NCI-H82 (cell line): ENCODE measurements at regions not wholly inside any gene's neighbourhood (a gene's known extent, or its start where the extent isn't known, plus 50 kb on each side); places are given as distances from the start of the nearest gene placed in this dataset.
"Not testable (repeated sequence)": the region's sequence is repeated elsewhere in the genome, so short reads cannot be mapped to it uniquely, and the experiment has no call there.

Experiments
- DNase-seq: peaks from one replicate; lab custom pipeline; 2025; lab: John Stamatoyannopoulos, UW

DNA sequence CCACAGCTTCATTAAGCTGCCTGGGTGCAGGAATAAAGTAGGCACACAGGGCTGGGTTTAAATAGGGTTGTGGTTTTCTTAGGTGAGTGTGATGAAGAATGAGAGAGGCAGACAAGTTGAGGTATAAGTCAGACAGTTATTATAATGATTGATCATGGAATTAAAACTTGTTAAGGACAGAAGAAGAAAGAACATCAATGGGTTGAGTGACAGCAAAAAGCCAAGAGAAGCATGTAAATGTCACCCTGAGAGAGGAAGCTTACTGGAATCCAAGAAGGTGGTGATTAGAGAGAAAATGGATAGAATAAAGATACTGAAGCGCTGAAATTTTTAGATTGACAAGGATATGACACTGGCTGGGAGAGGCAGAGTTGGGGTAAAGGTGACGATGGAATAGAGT, 325.2 kb upstream of the SLITRK1 start:
- DNase-seq: no peak

DNA sequence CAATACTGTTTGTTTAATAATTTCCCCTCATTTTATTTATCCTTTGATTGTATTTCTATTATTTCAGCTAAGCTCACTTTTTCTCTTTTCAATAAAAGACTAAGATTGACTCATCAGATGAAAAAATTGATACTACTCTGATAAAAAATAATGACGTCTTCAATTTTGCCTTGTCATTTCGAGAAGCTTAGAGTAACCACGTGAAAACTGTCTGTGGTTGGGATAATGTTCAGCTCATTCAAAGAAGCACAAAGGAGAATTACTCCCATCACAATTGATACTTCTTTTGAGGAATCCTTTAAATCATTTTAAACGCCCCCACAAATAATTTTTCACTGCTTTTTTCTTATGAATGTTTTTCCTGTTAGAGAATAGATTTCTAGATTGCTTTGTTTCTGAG, 318.7 kb upstream of the SLITRK1 start:
- DNase-seq: no peak

- DNase-seq: no peak
Observed at GRCh38 chr13:84192125-84192524, 309.9 kb upstream of the SLITRK1 start.

GRCh38 chr13:84191139-84191538, 308.9 kb upstream of the SLITRK1 start:
- DNase-seq: no peak

DNA sequence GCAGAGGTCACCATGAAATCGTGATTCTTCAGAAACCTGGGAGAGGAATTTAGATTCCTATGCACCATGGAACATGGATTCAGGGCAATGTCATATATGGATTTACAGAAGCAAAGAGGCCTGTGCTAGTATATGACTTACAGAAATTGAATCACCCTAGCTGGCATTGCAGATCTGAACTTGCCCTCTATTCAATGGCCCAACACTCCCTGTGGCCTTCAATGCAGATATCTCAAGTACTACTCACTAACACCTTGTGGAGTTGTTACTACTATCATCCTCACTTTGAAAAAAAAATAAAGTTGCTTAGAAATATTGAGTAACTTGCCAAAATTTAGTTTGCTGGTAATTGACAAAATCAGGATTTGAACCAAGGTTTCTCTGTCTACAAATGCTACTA, 305.4 kb upstream of the SLITRK1 start:
- no peak for DNase-seq

- DNase-seq: no peak
Observed at GRCh38 chr13:84139561-84140158, 257.4 kb upstream of the SLITRK1 start.

DNA sequence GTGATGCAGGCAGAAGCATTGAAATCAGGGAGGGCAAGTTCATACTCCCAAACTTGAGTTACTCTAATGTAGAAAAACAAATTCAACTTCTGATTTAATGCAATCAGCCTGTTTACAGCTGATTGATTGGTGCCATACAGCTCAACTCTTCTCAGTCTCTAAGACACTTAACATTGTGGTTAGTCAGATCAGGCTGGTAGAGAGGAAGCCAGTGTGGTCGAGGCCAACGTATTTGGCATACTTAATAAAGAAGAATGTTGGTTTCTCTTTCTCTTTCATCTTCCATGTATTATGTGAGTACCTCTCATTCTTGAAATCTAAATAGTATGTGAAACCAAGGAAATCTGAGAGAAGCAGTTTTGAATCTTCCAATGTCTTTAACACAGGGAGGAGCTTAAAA, 255.0 kb upstream of the SLITRK1 start:
- DNase-seq: no peak

- no peak for DNase-seq
Observed at GRCh38 chr13:84136582-84136981, 254.3 kb upstream of the SLITRK1 start.

DNA sequence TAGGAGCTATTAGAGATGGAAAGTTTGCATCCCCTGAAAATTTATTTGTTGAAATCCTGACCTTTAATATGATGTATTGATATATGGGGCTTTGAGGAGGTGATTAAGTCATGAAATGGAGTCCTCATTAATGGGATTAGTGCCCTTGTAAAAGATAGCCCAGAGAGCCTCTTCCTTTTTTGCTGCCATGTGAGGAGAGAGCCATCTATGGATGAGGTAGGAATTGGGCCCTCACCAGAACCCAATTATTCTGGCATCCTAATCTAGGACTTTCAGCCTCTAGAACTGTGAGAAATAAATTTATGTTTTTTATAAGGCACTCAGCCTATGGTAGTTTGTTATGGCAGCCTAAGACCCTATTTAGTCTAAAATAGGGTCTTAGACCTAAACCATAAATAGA, 250.2 kb upstream of the SLITRK1 start:
- peak; percentile 59 for DNase-seq

DNA sequence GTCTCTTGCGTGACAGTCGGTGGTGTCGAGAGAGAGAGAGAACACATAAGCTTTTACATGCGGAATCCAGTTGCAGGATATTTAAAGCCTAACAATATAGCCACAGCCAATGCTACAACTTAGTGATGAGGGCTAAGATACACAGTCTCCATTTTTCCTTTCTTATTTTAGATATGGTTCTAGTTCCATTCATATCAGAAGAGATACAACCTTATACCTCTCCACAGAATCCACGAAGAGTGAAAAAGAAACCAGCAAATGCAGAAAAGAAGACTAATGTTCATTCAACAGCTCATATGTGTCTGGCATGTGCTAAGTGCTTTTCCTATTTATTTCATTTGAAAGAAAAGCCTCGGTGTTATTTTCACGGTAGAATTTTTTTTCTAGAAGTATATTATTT, 249.0 kb upstream of the SLITRK1 start:
- DNase-seq: peak; percentile 13

- no peak for DNase-seq
Observed at GRCh38 chr13:84130495-84131114, 248.3 kb upstream of the SLITRK1 start.

- peak; percentile 69 for DNase-seq
Observed at GRCh38 chr13:84129966-84130365, 247.7 kb upstream of the SLITRK1 start.

- no peak for DNase-seq
Observed at GRCh38 chr13:84127597-84128128, 245.4 kb upstream of the SLITRK1 start.

GRCh38 chr13:84126671-84127171, 244.4 kb upstream of the SLITRK1 start:
- peak; percentile 14 for DNase-seq

DNA sequence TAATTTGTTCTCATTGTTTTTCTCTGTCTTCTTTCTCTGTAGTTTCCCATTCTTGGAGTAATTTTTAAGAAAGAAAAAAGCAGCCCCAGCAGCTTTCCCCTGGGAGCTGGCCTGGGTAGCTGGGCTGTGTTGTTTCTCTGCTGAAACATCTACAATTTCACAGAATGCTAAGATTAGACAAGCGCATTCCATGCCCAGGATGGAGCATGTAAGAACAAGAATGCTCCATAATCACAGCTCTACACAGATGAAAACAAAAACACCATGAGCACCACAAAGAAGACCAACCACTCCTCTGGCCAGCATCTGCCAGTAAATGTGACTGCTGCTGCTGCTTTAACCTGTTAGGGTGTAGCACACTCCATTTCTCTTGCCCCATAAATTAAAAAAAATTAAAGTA, 239.2 kb upstream of the SLITRK1 start:
- DNase-seq: peak; percentile 6

GRCh38 chr13:84118839-84119409, 236.7 kb upstream of the SLITRK1 start:
- DNase-seq: peak; percentile 22

GRCh38 chr13:84098273-84098672, 216.0 kb upstream of the SLITRK1 start:
- DNase-seq: no peak

DNA sequence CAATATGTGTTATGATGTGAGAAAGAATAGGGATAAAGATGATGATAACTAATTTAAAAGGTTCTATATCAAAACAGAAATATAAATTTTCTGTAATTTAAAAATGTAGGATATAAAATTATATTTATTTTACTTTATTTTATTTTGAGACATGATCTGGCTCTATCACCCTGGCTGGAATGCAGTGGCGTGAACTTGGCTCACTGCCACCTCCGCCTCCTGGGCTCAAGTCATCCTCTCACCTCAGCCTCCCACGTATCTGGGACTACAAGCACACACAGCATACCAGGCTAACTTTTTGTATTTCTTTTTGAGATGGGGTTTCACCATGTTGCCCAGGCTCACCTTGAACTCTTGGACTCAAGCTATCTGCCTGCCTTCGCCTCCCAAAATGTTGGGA, 214.9 kb upstream of the SLITRK1 start:
- DNase-seq: no peak

DNA sequence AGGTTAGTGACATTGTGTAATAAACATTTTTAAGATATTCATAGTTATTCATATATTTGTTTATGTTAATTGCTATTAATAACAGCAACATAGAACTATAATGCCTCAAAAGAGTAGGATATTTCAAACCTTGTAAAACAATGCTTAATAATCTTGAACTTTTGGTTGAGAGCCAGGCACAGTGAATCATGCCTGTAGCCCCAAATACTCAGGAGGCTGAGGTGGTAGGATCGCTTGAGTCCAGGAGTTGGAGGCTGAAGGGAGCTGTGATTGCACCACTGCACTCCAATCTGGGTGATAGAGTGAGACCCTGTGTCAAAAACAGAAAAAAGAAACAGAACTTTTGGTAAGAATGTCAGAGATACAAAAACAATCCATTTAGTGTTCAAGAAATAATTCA, 213.9 kb upstream of the SLITRK1 start:
- DNase-seq: no peak

DNA sequence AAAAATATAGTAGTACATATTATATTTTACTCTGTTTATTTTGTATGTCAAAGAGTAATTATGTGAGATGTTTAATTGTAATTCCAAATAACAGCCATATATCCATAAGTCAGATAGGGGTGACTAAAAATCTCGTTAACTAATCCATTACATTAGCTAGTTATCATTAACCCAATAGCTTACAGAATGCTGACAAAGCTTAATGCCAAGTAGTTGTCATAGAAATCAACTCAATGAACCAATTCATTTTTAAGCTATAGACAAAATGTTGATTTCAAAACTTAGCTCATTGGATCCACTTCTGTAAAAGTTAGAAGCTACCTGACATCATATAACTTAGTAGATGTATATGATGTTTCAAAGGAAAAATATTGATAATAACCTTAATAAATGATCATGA, 206.7 kb upstream of the SLITRK1 start:
- no peak for DNase-seq

DNA sequence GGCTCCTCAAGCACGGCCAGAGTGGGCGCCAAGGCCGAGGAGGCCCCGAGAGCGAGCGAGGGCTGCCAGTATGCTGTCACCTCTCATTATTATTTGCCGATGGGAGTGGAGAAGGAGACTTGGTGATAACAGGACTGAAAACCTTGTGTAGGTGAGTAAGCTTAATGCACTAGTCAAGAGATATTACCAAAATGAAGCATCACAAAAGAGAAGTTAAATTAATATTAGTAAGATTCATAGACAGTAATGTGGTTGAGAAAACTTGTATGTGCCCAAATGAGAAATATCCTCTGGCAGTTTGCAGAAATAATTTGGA, 204.5 kb upstream of the SLITRK1 start:
- no peak for DNase-seq

GRCh38 chr13:84086098-84086846, 204.0 kb upstream of the SLITRK1 start:
- not testable (repeated sequence) for DNase-seq

- DNase-seq: no peak
Observed at GRCh38 chr13:84082462-84082861, 200.2 kb upstream of the SLITRK1 start.
